Neuronal stem cell (in vitro differentiated cells): ENCODE measurements at regions not wholly inside any gene's neighbourhood (a gene's known extent, or its start where the extent isn't known, plus 50 kb on each side); places are given as distances from the start of the nearest gene placed in this dataset.

Source experiments
- DNase-seq: peaks from one replicate; pipeline ENCODE4 v3.0.0-alpha.2; 2013; ENCODE audit warnings: low spot score
- H2AFZ ChIP-seq: one replicate; pipeline ENCODE4 v1.6.1; 2013; ENCODE audit warnings: mild to moderate bottlenecking, low read length, inconsistent platforms
- H2AK5ac ChIP-seq: 2 replicates; pipeline ENCODE4 v1.6.1; 2013; ENCODE audit warnings: low read depth, mild to moderate bottlenecking, inconsistent platforms, low read length, moderate library complexity, mixed read lengths
- H2BK120ac ChIP-seq: 2 replicates; pipeline ENCODE4 v1.6.1; 2013; ENCODE audit warnings: low read depth, mild to moderate bottlenecking, inconsistent platforms, low read length, moderate library complexity, mixed read lengths
- H2BK12ac ChIP-seq: one replicate; pipeline ENCODE4 v1.6.1; 2013; ENCODE audit warnings: low read length, inconsistent platforms
- H2BK15ac ChIP-seq: 2 replicates; pipeline ENCODE4 v1.6.1; 2013; ENCODE audit warnings: mild to moderate bottlenecking, low read length, inconsistent platforms, mixed read lengths
- H2BK5ac ChIP-seq: one replicate; pipeline ENCODE4 v1.6.1; 2013; ENCODE audit warnings: inconsistent platforms, mild to moderate bottlenecking, low read length, moderate library complexity
- H3K14ac ChIP-seq: one replicate; pipeline ENCODE4 v1.6.1; 2013; ENCODE audit warnings: low read length, inconsistent platforms
- H3K18ac ChIP-seq: 2 replicates; pipeline ENCODE4 v1.6.1; 2013; ENCODE audit warnings: low read length, inconsistent platforms
- H3K23ac ChIP-seq: 2 replicates; pipeline ENCODE4 v1.6.1; 2013; ENCODE audit warnings: low read depth, mild to moderate bottlenecking, mixed read lengths, low read length, inconsistent platforms; ENCODE audit not compliant: poor library complexity
- H3K27ac ChIP-seq: replicated peaks from 3 replicates; pipeline ENCODE4 v1.5.1; 2013; ENCODE audit warnings: low read length, inconsistent platforms
- H3K27me3 ChIP-seq, 3 experiments: 2 replicates each; pipeline ENCODE4 v1.6.1; 2013; ENCODE audit warnings: low read length in 3 of 3, mild to moderate bottlenecking in 2 of 3, inconsistent platforms in 1 of 3, low read depth in 1 of 3, mixed read lengths in 1 of 3, moderate library complexity in 1 of 3; ENCODE audit not compliant: control insufficient read depth in 3 of 3, insufficient read depth in 3 of 3
- H3K36me3 ChIP-seq, 2 donors: replicated peaks in 1 of 2; 2 replicates each; pipeline ENCODE4 v1.6.1; 2013; ENCODE audit warnings: low read length in 2 of 2; ENCODE audit not compliant: control insufficient read depth in 2 of 2, insufficient read depth in 2 of 2
- H3K4ac ChIP-seq: 2 replicates; pipeline ENCODE4 v1.6.1; 2013; ENCODE audit warnings: inconsistent platforms, mild to moderate bottlenecking, low read length, moderate library complexity
- H3K4me1 ChIP-seq, 2 donors: 1 replicate in 1 of 2; 2 replicates in 1 of 2; pipeline ENCODE4 v1.6.1; 2013; ENCODE audit warnings: low read length in 2 of 2, low read depth in 1 of 2; ENCODE audit not compliant: control insufficient read depth in 2 of 2, insufficient read depth in 1 of 2
- H3K4me2 ChIP-seq: one replicate; pipeline ENCODE4 v1.6.1; 2013; ENCODE audit warnings: mild to moderate bottlenecking, low read length, inconsistent platforms; ENCODE audit not compliant: insufficient read depth, poor library complexity, severe bottlenecking
- H3K4me3 ChIP-seq, 2 donors: 2 replicates each; pipeline ENCODE4 v1.5.1; 2013; ENCODE audit warnings: low read length in 2 of 2, mild to moderate bottlenecking in 2 of 2, inconsistent platforms in 1 of 2, moderate library complexity in 1 of 2
- H3K79me1 ChIP-seq: one replicate; pipeline ENCODE4 v1.6.1; 2013; ENCODE audit warnings: low read depth, mild to moderate bottlenecking, inconsistent platforms, low read length, moderate library complexity
- H3K9ac ChIP-seq: one replicate; pipeline ENCODE4 v1.6.1; 2013; ENCODE audit warnings: mild to moderate bottlenecking, low read depth, low read length, inconsistent platforms; ENCODE audit not compliant: poor library complexity
- H3K9me3 ChIP-seq, 2 donors: replicated peaks in 1 of 2; 2 replicates each; pipeline versions ENCODE3 to v1.6.1; 2013; ENCODE audit warnings: low read length in 2 of 2, mild to moderate bottlenecking in 2 of 2, inconsistent platforms in 1 of 2, low read depth in 1 of 2, mixed read lengths in 1 of 2, moderate library complexity in 1 of 2; ENCODE audit not compliant: control insufficient read depth in 2 of 2, insufficient read depth in 1 of 2
- H4K8ac ChIP-seq: one replicate; pipeline ENCODE4 v1.6.1; 2013; ENCODE audit warnings: low read depth, mild to moderate bottlenecking, inconsistent platforms, low read length, moderate library complexity
- H4K91ac ChIP-seq: one replicate; pipeline ENCODE4 v1.6.1; 2013; ENCODE audit warnings: low read length, low read depth, mild to moderate bottlenecking, inconsistent platforms; ENCODE audit not compliant: poor library complexity
- WGBS, 2 donors: extraction: QIAGEN DNeasy Blood & Tissue Kit; methylation state at CpG; one replicate each; pipeline ENCODE4 v1.1.7; 2013; ENCODE audit warnings: missing lambda C conversion rate in 2 of 2, mixed read lengths in 1 of 2; ENCODE audit not compliant: insufficient read length in 2 of 2, insufficient replicate concordance in 1 of 2; ENCODE audit errors: extremely low coverage in 2 of 2; 5-methylcytosine and 5-hydroxymethylcytosine counted together

DNA sequence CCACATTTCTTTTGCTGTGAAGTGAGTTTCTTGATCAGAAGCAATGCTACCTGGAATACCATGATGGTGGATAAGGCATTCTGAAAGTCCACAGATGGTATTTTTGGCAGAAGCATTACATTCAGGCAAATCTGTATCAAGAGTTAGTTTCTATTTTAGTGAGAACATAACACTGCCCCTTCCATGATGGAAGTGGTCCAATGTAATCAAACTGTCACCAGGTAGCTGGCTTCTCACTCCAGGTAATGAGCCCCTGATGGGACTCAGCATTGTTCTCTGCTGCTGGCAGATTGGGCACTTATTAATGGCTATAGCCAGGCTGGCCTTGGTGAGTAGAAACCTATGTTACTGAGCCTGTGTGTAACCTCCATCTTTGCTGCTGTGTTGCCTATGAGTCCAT is 80.7 kb downstream of the KCNA5 start:
- Histone ChIP-seq H3K27ac (no peak overlapping the region), H3K4me2 (no peak overlapping the region), H3K18ac (no peak overlapping the region), H2BK120ac (no peak overlapping the region), H2AFZ (no peak overlapping the region), H3K36me3 (no peaks in the 10 kb centered on the region), H4K91ac (no peak overlapping the region), H3K4me1 (no peaks in the 10 kb centered on the region), H3K27me3 (no peaks in the 10 kb centered on the region), H3K9me3 (no peaks in the 10 kb centered on the region), H3K14ac (no peak overlapping the region), H4K8ac (no peak overlapping the region), H3K23ac (no peak overlapping the region), H2BK5ac (no peak overlapping the region), H2AK5ac (no peak overlapping the region), H3K9ac (no peak overlapping the region), H3K4me3 (no peak overlapping the region), H3K4ac (no peak overlapping the region), H2BK12ac (no peak overlapping the region), H3K79me1 (no peaks in the 10 kb centered on the region), H2BK15ac (no peak overlapping the region)
- DNase-seq = no peak

- Histone ChIP-seq H2BK15ac (no peak overlapping the region), H2AFZ (no peak overlapping the region), H3K4me2 (no peak overlapping the region), H3K79me1 (no peaks in the 10 kb centered on the region), H3K14ac (no peak overlapping the region), H3K36me3 (no peaks in the 10 kb centered on the region), H4K91ac (no peak overlapping the region), H4K8ac (no peak overlapping the region), H3K23ac (no peak overlapping the region), H3K18ac (no peak overlapping the region), H3K27me3 (no peaks in the 10 kb centered on the region), H2BK120ac (no peak overlapping the region), H3K4me3 (no peak overlapping the region), H3K4me1 (no peaks in the 10 kb centered on the region), H2BK5ac (no peak overlapping the region), H3K27ac (no peak overlapping the region), H3K9me3 (no peaks in the 10 kb centered on the region), H3K4ac (no peak overlapping the region), H3K9ac (no peak overlapping the region), H2AK5ac (no peak overlapping the region), H2BK12ac (no peak overlapping the region)
- DNase-seq = no peak
- WGBS, 2 donors = 100% methylated on average over 1 of the region's 5 CpGs; no CpG with 5 or more reads in 1 of the 2 donors
These were observed 91.3 kb downstream of the KCNA5 start for GRCh38 chr12:5134861-5135525.

DNA sequence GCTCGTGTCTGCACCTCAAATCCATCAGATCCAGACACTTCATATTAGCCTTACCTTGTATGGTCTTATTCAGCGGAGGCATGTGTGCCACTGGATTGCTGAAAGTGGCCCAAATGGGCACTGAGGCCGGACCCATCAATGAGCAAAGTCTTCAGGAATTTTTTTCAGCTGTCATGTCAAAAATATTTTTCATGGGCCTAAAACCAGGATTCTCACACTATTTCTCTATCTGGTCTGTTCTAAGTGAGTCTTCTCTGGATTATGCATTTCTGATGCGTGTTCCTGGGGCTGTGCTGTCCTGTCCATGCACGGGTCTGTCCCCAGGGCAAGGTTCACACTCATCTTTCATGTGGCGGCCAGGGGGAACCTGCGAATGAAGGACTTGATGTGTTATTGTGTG is 94.6 kb downstream of the KCNA5 start:
- H3K36me3 ChIP-seq = no peaks in the 10 kb centered on the region
- H2BK120ac ChIP-seq = no peak overlapping the region
- no peaks in the 10 kb centered on the region for H3K79me1 ChIP-seq
- no peak overlapping the region for H3K9ac ChIP-seq
- no peak for DNase-seq
- H2BK5ac ChIP-seq = no peak overlapping the region
- H2BK15ac ChIP-seq = no peak overlapping the region
- no peaks in the 10 kb centered on the region for H3K27me3 ChIP-seq
- no peak overlapping the region for H3K4ac ChIP-seq
- H2BK12ac ChIP-seq = no peak overlapping the region
- H4K91ac ChIP-seq = no peak overlapping the region
- no peak overlapping the region for H4K8ac ChIP-seq
- no peak overlapping the region for H2AK5ac ChIP-seq
- no peaks in the 10 kb centered on the region for H3K4me1 ChIP-seq
- H3K4me2 ChIP-seq = no peak overlapping the region
- H3K27ac ChIP-seq = no peak overlapping the region
- no peak overlapping the region for H2AFZ ChIP-seq
- H3K4me3 ChIP-seq = no peak overlapping the region
- H3K23ac ChIP-seq = no peak overlapping the region
- H3K9me3 ChIP-seq = no peaks in the 10 kb centered on the region
- H3K14ac ChIP-seq = no peak overlapping the region
- no peak overlapping the region for H3K18ac ChIP-seq
- no CpG with 5 or more reads among the region's 7 CpGs for WGBS, 2 donors

- Histone ChIP-seq H2BK12ac (no peak overlapping the region), H3K9ac (no peak overlapping the region), H3K36me3 (no peaks in the 10 kb centered on the region), H4K91ac (no peak overlapping the region), H3K79me1 (no peaks in the 10 kb centered on the region), H3K4me3 (no peak overlapping the region), H2BK120ac (no peak overlapping the region), H3K4ac (no peak overlapping the region), H2AFZ (no peak overlapping the region), H3K23ac (no peak overlapping the region), H3K27me3 (no peaks in the 10 kb centered on the region), H3K4me2 (no peak overlapping the region), H2BK5ac (no peak overlapping the region), H2AK5ac (no peak overlapping the region), H4K8ac (no peak overlapping the region), H3K4me1 (no peaks in the 10 kb centered on the region), H3K14ac (no peak overlapping the region), H3K9me3 (no peaks in the 10 kb centered on the region), H3K27ac (no peak overlapping the region), H3K18ac (no peak overlapping the region), H2BK15ac (no peak overlapping the region)
- DNase-seq = no peak
These were observed 95.2 kb downstream of the KCNA5 start for GRCh38 chr12:5138845-5139244.
